ENCODE measurements at regions not wholly inside any gene's neighbourhood (a gene's known extent, or its start where the extent isn't known, plus 50 kb on each side); places are given as distances from the start of the nearest gene placed in this dataset.

GRCh38 chr9:75239176-75239575, 150.9 kb downstream of the OSTF1 start (continued):
- no peak for TF ChIP-seq HOXA3 (CRISPR knock-in tag; IDR thresholded peaks at IDR 0.05)
- TF ChIP-seq ZFP91 (CRISPR knock-in tag; IDR thresholded peaks at IDR 0.05; ENCODE audit: borderline replicate concordance), result no peak
- no peak for TF ChIP-seq ZNF513 (CRISPR knock-in tag; conservative IDR thresholded peaks at IDR 0.05)
- TF ChIP-seq RFX5 (IDR thresholded peaks at IDR 0.05; ENCODE audit: low read depth, low read length), result no peak
- no peak for TF ChIP-seq ZNF766 (CRISPR knock-in tag; IDR thresholded peaks at IDR 0.05; ENCODE audit: borderline replicate concordance)
- TF ChIP-seq ZSCAN21 (CRISPR knock-in tag; IDR thresholded peaks at IDR 0.05; ENCODE audit: borderline replicate concordance), result no peak
- TF ChIP-seq BRF2 (CRISPR knock-in tag; IDR thresholded peaks at IDR 0.05), result no peak
- TF ChIP-seq SRF (IDR thresholded peaks at IDR 0.05; ENCODE audit: low read depth, low read length), result no peak
- no peak for TF ChIP-seq ZNF143 (CRISPR knock-in tag; IDR thresholded peaks at IDR 0.05)
- peak; percentile 28; the same call in 1 of the 2 replicates for TF ChIP-seq MNT (IDR thresholded peaks at IDR 0.05)
- no peak for TF ChIP-seq ADNP (CRISPR knock-in tag; IDR thresholded peaks at IDR 0.05)
- TF ChIP-seq PCBP2 (optimal IDR thresholded peaks at IDR 0.05; ENCODE audit: low read depth, low read length, poor library complexity, severe bottlenecking), result no peak
- TF ChIP-seq NRL (CRISPR knock-in tag; IDR thresholded peaks at IDR 0.05; ENCODE audit: borderline replicate concordance), result no peak
- no peak for TF ChIP-seq NCOA5 (CRISPR knock-in tag; IDR thresholded peaks at IDR 0.05)
- peak; percentile 41 for TF ChIP-seq RXRB (CRISPR knock-in tag; IDR thresholded peaks at IDR 0.05; ENCODE audit: borderline replicate concordance)
- TF ChIP-seq PRDM4 (CRISPR knock-in tag; IDR thresholded peaks at IDR 0.05; ENCODE audit: borderline replicate concordance), result no peak
- TF ChIP-seq PBX2 (CRISPR knock-in tag; IDR thresholded peaks at IDR 0.05), result no peak
- peak; percentile 55; the same call in 1 of the 2 replicates for TF ChIP-seq POGZ (CRISPR knock-in tag; IDR thresholded peaks at IDR 0.05)
- TF ChIP-seq IRX3 (CRISPR knock-in tag; IDR thresholded peaks at IDR 0.05; ENCODE audit: borderline replicate concordance, low read depth), result no peak
- TF ChIP-seq MED13 (CRISPR knock-in tag; IDR thresholded peaks at IDR 0.05), result no peak
- TF ChIP-seq NKX3-1 (CRISPR knock-in tag; IDR thresholded peaks at IDR 0.05), result no peak
